HepG2 (cell line): ENCODE measurements at regions not wholly inside any gene's neighbourhood (a gene's known extent, or its start where the extent isn't known, plus 50 kb on each side); places are given as distances from the start of the nearest gene placed in this dataset.

Source experiments
- ATAC-seq: fragments of 200-7000 bp; cut with Tn5 transposase; 3 replicates; pipeline ENCODE4 v1.9.1; 2020; ENCODE audit warnings: mild to moderate bottlenecking, moderate library complexity
- BruUV-seq: library from RNA; stranded (reverse); fragments of 400-500 nt; replicated peaks from 2 replicates; lab custom pipeline; 2021; lab: Mats Ljungman, UMichigan
- CTCF ChIA-PET: fragments of 300-600 bp; formaldehyde crosslinking; extraction: SDS; loops from one replicate; lab custom pipeline; 2021; ENCODE audit warnings: low total read pairs, inconsistent platforms, low intra/inter-chr PET ratio; lab: Yijun Ruan, JAX
- POLR2A ChIA-PET: fragments of 350-600 bp; sonication (Branson Sonifier 250); formaldehyde crosslinking; loops from one replicate; lab custom pipeline; 2020; ENCODE audit warnings: antibody characterized with exemption, inconsistent platforms; lab: Yijun Ruan, JAX
- DNase-seq: peaks from one replicate; pipeline ENCODE4 v3.0.0-alpha.2; 2015; ENCODE audit warnings: low spot score
- FAIRE-seq: peaks from 3 replicates; lab custom pipeline; 2011; peaks lifted over from hg19 to GRCh38; lab: Jason Lieb, UNC
- H2AFZ ChIP-seq: one replicate; pipeline ENCODE4 v1.6.1; 2011; ENCODE audit warnings: low read length, inconsistent platforms
- H3K27ac ChIP-seq: fragments of 300-600 bp; 3 replicates; pipeline ENCODE4 v1.8.0; 2011; ENCODE audit warnings: mixed run types, mild to moderate bottlenecking, mixed read lengths, low read length, inconsistent platforms; ENCODE audit not compliant: insufficient read depth; ENCODE audit errors: extremely low read length
- H3K27me3 ChIP-seq, 2 experiments: fragments of 200-600 bp in 1 of 2; 2 replicates in 1 of 2; 3 replicates in 1 of 2; pipeline versions ENCODE4 v1.6.0 to v1.8.0; 2011; ENCODE audit warnings: low read length in 2 of 2, mild to moderate bottlenecking in 2 of 2, moderate library complexity in 2 of 2, inconsistent platforms in 1 of 2; ENCODE audit not compliant: insufficient read depth in 2 of 2, control insufficient read depth in 1 of 2
- H3K36me3 ChIP-seq, 2 experiments: fragments of 200-600 bp in 1 of 2; replicated peaks in 1 of 2; 2 replicates in 1 of 2; 3 replicates in 1 of 2; pipeline versions ENCODE4 v1.5.1 to v1.8.0; 2011; ENCODE audit warnings: low read length in 2 of 2, inconsistent platforms in 1 of 2; ENCODE audit not compliant: insufficient read depth in 2 of 2, control insufficient read depth in 1 of 2
- H3K4me1 ChIP-seq: 2 replicates; pipeline ENCODE4 v1.5.1; 2012; ENCODE audit warnings: low read length, inconsistent platforms; ENCODE audit not compliant: insufficient read depth
- H3K4me2 ChIP-seq: 2 replicates; pipeline ENCODE4 v1.6.0; 2011; ENCODE audit warnings: low read depth, low read length, inconsistent platforms
- H3K4me3 ChIP-seq, 3 experiments: fragments of 200-600 bp in 1 of 3; sonication (generic), shearing (Covaris generic) in 1 of 3; replicated peaks in 1 of 3; 2 replicates each; pipeline ENCODE4 v1.5.1; 2011 to 2016; ENCODE audit warnings: low read length in 3 of 3, inconsistent platforms in 2 of 3, low read depth in 2 of 3, mild to moderate bottlenecking in 2 of 3, control low read depth in 1 of 3, mixed read lengths in 1 of 3; ENCODE audit not compliant: insufficient read depth in 1 of 3
- H3K79me2 ChIP-seq: one replicate; pipeline ENCODE4 v1.6.1; 2011; ENCODE audit warnings: low read length, inconsistent platforms; ENCODE audit not compliant: insufficient read depth
- H3K9ac ChIP-seq: 2 replicates; pipeline ENCODE4 v1.6.0; 2011; ENCODE audit warnings: mild to moderate bottlenecking, low read depth, low read length, inconsistent platforms; ENCODE audit not compliant: insufficient read depth
- H3K9me3 ChIP-seq: 2 replicates; pipeline ENCODE4 v1.5.1; 2012; ENCODE audit warnings: mild to moderate bottlenecking, low read length
- H4K20me1 ChIP-seq: 2 replicates; pipeline ENCODE4 v1.6.0; 2011; ENCODE audit warnings: inconsistent platforms, mild to moderate bottlenecking, low read length, moderate library complexity; ENCODE audit not compliant: insufficient read depth
- SMYD3 ChIP-seq: sonication (generic); formaldehyde crosslinking; IDR thresholded peaks from 2 replicates; pipeline ENCODE4 v1.8.1; 2023; ENCODE audit warnings: mild to moderate bottlenecking, missing genetic modification reagents
- ZFP36L2 ChIP-seq: sonication (generic); formaldehyde crosslinking; IDR thresholded peaks from 2 replicates; pipeline ENCODE4 v1.4.0; 2020; ENCODE audit warnings: missing genetic modification reagents
- ZFP62 ChIP-seq: sonication (generic); formaldehyde crosslinking; IDR thresholded peaks from 2 replicates; pipeline ENCODE4 v1.4.0; 2020; ENCODE audit warnings: missing genetic modification reagents
- ZNF780A ChIP-seq: sonication (generic); formaldehyde crosslinking; IDR thresholded peaks from 2 replicates; pipeline ENCODE4 v1.8.0; 2022; ENCODE audit warnings: mild to moderate bottlenecking, missing genetic modification reagents, moderate library complexity
- ZXDC ChIP-seq: sonication (generic); formaldehyde crosslinking; IDR thresholded peaks from 2 replicates; pipeline ENCODE4 v1.5.0; 2020; ENCODE audit warnings: mild to moderate bottlenecking, missing genetic modification reagents
- WGBS: methylation state at CpG from one replicate; pipeline ENCODE4 v1.1.6; 2017; ENCODE audit warnings: low lambda C conversion rate; 5-methylcytosine and 5-hydroxymethylcytosine counted together
- in situ Hi-C: cut with HindIII; loops from 2 replicates; pipeline ENCODE4 v1.10.0; 2017; ENCODE audit warnings: low pct_unique_long_range_greater_than_20kb; ENCODE audit not compliant: extremely low pct_ligation_motif_present
- intact Hi-C: fragments of 100-400 bp; cut with micrococcal nuclease; formaldehyde crosslinking; loops from one replicate; pipeline ENCODE4 v1.10.0; 2022; ENCODE audit not compliant: unreplicated experiment
- TF ChIP-seq, protein P1 (sequence below): IDR thresholded peaks from 2 replicates; pipeline ENCODE4 v1.6.1; 2016; ENCODE audit warnings: low read depth, missing genetic modification reagents, missing compliant biosample characterization

DNA sequence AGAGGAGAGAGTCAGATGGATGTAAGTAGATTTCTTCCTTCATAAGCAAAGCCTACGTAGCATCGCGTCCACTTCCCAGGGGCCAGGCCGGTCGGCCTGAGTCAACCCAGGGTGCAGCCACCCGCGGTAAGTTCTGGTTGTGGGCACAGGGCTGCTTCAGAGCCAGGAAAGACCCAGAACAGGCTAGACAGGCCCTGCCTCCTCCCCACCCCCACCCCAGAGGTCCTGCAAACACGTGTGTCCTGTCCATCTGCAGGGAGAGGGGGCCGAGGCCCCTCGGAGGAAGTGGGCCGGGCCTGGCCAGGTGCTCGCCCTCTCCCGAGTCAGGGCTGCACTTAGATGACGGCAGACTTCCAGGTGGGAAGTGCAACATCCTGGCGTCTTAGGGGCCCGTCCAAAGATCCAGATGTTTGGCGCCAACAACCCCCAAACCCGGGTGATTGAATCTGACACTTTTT is 100.8 kb upstream of the ALDH1A3 start:
- Histone ChIP-seq H2AFZ (no peak overlapping the region), H3K4me1 (no peaks in the 10 kb centered on the region), H3K27me3 (peaks cover 0 to 36% of the 10 kb centered on the region in 2 experiments; a peak in 3 of 5 replicates), H3K79me2 (no peaks in the 10 kb centered on the region), H3K27ac (no peak overlapping the region), H3K4me3 (no peak overlapping the region), H3K9me3 (no peaks in the 10 kb centered on the region), H3K9ac (no peak overlapping the region), H4K20me1 (no peaks in the 10 kb centered on the region), H3K4me2 (no peak overlapping the region)
- ChIA-PET CTCF (no interaction called here), POLR2A (no interaction called here)
- 0% methylated on average over 1 of the region's 18 CpGs for WGBS
- DNase-seq = no peak
- BruUV-seq = no TSS peak
- ATAC-seq = no peak
- in situ Hi-C loops = no loop called here
- intact Hi-C loops = no loop called here
- no peak for FAIRE-seq
- TF ChIP-seq ZNF780A (CRISPR knock-in tag) (no peak), ZFP36L2 (CRISPR knock-in tag) (no peak), ZFP62 (CRISPR knock-in tag) (no peak), SMYD3 (CRISPR knock-in tag) (no peak), ZXDC (CRISPR knock-in tag) (no peak)
- TF ChIP-seq, protein P1, sequence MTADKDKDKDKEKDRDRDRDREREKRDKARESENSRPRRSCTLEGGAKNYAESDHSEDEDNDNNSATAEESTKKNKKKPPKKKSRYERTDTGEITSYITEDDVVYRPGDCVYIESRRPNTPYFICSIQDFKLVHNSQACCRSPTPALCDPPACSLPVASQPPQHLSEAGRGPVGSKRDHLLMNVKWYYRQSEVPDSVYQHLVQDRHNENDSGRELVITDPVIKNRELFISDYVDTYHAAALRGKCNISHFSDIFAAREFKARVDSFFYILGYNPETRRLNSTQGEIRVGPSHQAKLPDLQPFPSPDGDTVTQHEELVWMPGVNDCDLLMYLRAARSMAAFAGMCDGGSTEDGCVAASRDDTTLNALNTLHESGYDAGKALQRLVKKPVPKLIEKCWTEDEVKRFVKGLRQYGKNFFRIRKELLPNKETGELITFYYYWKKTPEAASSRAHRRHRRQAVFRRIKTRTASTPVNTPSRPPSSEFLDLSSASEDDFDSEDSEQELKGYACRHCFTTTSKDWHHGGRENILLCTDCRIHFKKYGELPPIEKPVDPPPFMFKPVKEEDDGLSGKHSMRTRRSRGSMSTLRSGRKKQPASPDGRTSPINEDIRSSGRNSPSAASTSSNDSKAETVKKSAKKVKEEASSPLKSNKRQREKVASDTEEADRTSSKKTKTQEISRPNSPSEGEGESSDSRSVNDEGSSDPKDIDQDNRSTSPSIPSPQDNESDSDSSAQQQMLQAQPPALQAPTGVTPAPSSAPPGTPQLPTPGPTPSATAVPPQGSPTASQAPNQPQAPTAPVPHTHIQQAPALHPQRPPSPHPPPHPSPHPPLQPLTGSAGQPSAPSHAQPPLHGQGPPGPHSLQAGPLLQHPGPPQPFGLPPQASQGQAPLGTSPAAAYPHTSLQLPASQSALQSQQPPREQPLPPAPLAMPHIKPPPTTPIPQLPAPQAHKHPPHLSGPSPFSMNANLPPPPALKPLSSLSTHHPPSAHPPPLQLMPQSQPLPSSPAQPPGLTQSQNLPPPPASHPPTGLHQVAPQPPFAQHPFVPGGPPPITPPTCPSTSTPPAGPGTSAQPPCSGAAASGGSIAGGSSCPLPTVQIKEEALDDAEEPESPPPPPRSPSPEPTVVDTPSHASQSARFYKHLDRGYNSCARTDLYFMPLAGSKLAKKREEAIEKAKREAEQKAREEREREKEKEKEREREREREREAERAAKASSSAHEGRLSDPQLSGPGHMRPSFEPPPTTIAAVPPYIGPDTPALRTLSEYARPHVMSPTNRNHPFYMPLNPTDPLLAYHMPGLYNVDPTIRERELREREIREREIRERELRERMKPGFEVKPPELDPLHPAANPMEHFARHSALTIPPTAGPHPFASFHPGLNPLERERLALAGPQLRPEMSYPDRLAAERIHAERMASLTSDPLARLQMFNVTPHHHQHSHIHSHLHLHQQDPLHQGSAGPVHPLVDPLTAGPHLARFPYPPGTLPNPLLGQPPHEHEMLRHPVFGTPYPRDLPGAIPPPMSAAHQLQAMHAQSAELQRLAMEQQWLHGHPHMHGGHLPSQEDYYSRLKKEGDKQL = no peak
- TF ChIP-seq, all 625 proteins: peak for 0
- no peaks in the 10 kb centered on the region for H3K36me3 ChIP-seq
